Astrocyte (in vitro differentiated cells and primary cell): ENCODE measurements at regions not wholly inside any gene's neighbourhood (a gene's known extent, or its start where the extent isn't known, plus 50 kb on each side); places are given as distances from the start of the nearest gene placed in this dataset.

ENCODE experiments used
- DNase-seq: peaks from one replicate; pipeline ENCODE4 v3.0.0-alpha.2; 2010; ENCODE audit warnings: low read depth
- FAIRE-seq: peaks from 2 replicates; lab custom pipeline; 2011; peaks lifted over from hg19 to GRCh38; lab: Jason Lieb, UNC
- H2AFZ ChIP-seq: 2 replicates; pipeline ENCODE4 v1.6.0; 2012; ENCODE audit warnings: low read depth, low read length, inconsistent platforms
- H3K27ac ChIP-seq: 2 replicates; pipeline ENCODE4 v1.5.1; 2011; ENCODE audit warnings: low read depth, low read length, inconsistent platforms
- H3K27me3 ChIP-seq: 2 replicates; pipeline ENCODE4 v1.6.0; 2011; ENCODE audit warnings: low read length, inconsistent platforms; ENCODE audit not compliant: insufficient read depth
- H3K36me3 ChIP-seq: 2 replicates; pipeline ENCODE4 v1.5.1; 2011; ENCODE audit warnings: low read length, inconsistent platforms; ENCODE audit not compliant: insufficient read depth
- H3K4me1 ChIP-seq: 2 replicates; pipeline ENCODE4 v1.5.1; 2011; ENCODE audit warnings: low read length, inconsistent platforms; ENCODE audit not compliant: insufficient read depth
- H3K4me2 ChIP-seq: 2 replicates; pipeline ENCODE4 v1.6.0; 2012; ENCODE audit warnings: low read length, inconsistent platforms
- H3K4me3 ChIP-seq: 2 replicates; pipeline ENCODE4 v1.5.1; 2011; ENCODE audit warnings: low read depth, mild to moderate bottlenecking, low read length, inconsistent platforms; ENCODE audit not compliant: insufficient read depth
- H3K79me2 ChIP-seq: 2 replicates; pipeline ENCODE4 v1.6.0; 2012; ENCODE audit warnings: mild to moderate bottlenecking, low read length, inconsistent platforms; ENCODE audit not compliant: insufficient read depth
- H3K9ac ChIP-seq: 2 replicates; pipeline ENCODE4 v1.6.0; 2012; ENCODE audit warnings: mild to moderate bottlenecking, low read length, inconsistent platforms
- H3K9me3 ChIP-seq: 2 replicates; pipeline ENCODE4 v1.5.1; 2012; ENCODE audit warnings: low read depth, mild to moderate bottlenecking, low read length, inconsistent platforms; ENCODE audit not compliant: insufficient read depth
- H4K20me1 ChIP-seq: 2 replicates; pipeline ENCODE4 v1.6.0; 2012; ENCODE audit warnings: low read length, inconsistent platforms; ENCODE audit not compliant: insufficient read depth
- H3K27ac Mint-ChIP-seq: one replicate; pipeline ENCODE4 v1.8.0; 2021; ENCODE audit warnings: mild to moderate bottlenecking, mixed read lengths; ENCODE audit not compliant: unreplicated experiment
- H3K27me3 Mint-ChIP-seq: one replicate; pipeline ENCODE4 v1.8.0; 2021; ENCODE audit warnings: low read depth, mixed read lengths; ENCODE audit not compliant: unreplicated experiment
- H3K36me3 Mint-ChIP-seq: one replicate; pipeline ENCODE4 v1.8.0; 2021; ENCODE audit warnings: low read depth, mixed read lengths; ENCODE audit not compliant: unreplicated experiment
- H3K4me1 Mint-ChIP-seq: one replicate; pipeline ENCODE4 v1.8.0; 2021; ENCODE audit warnings: low read depth, mixed read lengths; ENCODE audit not compliant: unreplicated experiment
- H3K4me3 Mint-ChIP-seq: one replicate; pipeline ENCODE4 v1.8.0; 2021; ENCODE audit warnings: mild to moderate bottlenecking, moderate library complexity, mixed read lengths; ENCODE audit not compliant: unreplicated experiment
- H3K9me3 Mint-ChIP-seq: one replicate; pipeline ENCODE4 v1.8.0; 2021; ENCODE audit warnings: mild to moderate bottlenecking, mixed read lengths; ENCODE audit not compliant: unreplicated experiment
- CTCF ChIP-seq: IDR thresholded peaks from 2 replicates; pipeline ENCODE4 v1.5.1; 2011; ENCODE audit warnings: low read depth, mild to moderate bottlenecking, inconsistent platforms, low read length, moderate library complexity; ENCODE audit not compliant: insufficient read depth
- EZH2 ChIP-seq: IDR thresholded peaks from 2 replicates; pipeline ENCODE4 v1.6.1; 2012; ENCODE audit warnings: mild to moderate bottlenecking, low read length, inconsistent platforms; ENCODE audit not compliant: insufficient read depth

GRCh38 chr2:9744256-9745004 is 98.8 kb upstream of the TAF1B start:
- Histone ChIP-seq H3K4me3 (no peak overlapping the region), H3K79me2 (no peaks in the 10 kb centered on the region), H3K27me3 (no peaks in the 10 kb centered on the region), H2AFZ (no peak overlapping the region), H4K20me1 (no peaks in the 10 kb centered on the region), H3K9me3 (no peaks in the 10 kb centered on the region), H3K27ac (no peak overlapping the region), H3K9ac (no peak overlapping the region), H3K4me1 (peaks cover 2% of the 10 kb centered on the region), H3K36me3 (no peaks in the 10 kb centered on the region), H3K4me2 (no peak overlapping the region)
- Mint-ChIP-seq H3K9me3 (peaks cover 9% of the 10 kb centered on the region), H3K4me1 (peaks cover 8% of the 10 kb centered on the region), H3K36me3 (no peaks in the 10 kb centered on the region), H3K27me3 (peaks cover 6% of the 10 kb centered on the region), H3K27ac (no peak overlapping the region), H3K4me3 (no peak overlapping the region)
- no peak for FAIRE-seq
- TF ChIP-seq EZH2 (no peak), CTCF (no peak)
- DNase-seq, result no peak

- DNase-seq, result no peak
- peaks cover 8% of the 10 kb centered on the region for H3K27me3 Mint-ChIP-seq
- Histone ChIP-seq H3K4me2 (no peak overlapping the region), H3K36me3 (no peaks in the 10 kb centered on the region), H2AFZ (no peak overlapping the region), H4K20me1 (no peaks in the 10 kb centered on the region), H3K27me3 (no peaks in the 10 kb centered on the region), H3K4me1 (no peaks in the 10 kb centered on the region), H3K4me3 (no peak overlapping the region), H3K27ac (no peak overlapping the region), H3K9me3 (no peaks in the 10 kb centered on the region), H3K9ac (no peak overlapping the region), H3K79me2 (no peaks in the 10 kb centered on the region)
- H3K4me1 Mint-ChIP-seq, result peaks cover 8% of the 10 kb centered on the region
- TF ChIP-seq EZH2 (no peak), CTCF (no peak)
- no peak overlapping the region for H3K4me3 Mint-ChIP-seq
- no peak for FAIRE-seq
- H3K36me3 Mint-ChIP-seq, result no peaks in the 10 kb centered on the region
- H3K9me3 Mint-ChIP-seq, result peaks cover 9% of the 10 kb centered on the region
- no peak overlapping the region for H3K27ac Mint-ChIP-seq
Observed at GRCh38 chr2:9745153-9745899, 97.9 kb upstream of the TAF1B start.

GRCh38 chr2:9747396-9747795 is 95.9 kb upstream of the TAF1B start:
- H3K79me2 ChIP-seq, result no peaks in the 10 kb centered on the region
- H3K4me1 ChIP-seq, result no peaks in the 10 kb centered on the region
- Mint-ChIP-seq H3K4me3 (no peak overlapping the region), H3K27me3 (peaks cover 14% of the 10 kb centered on the region), H3K4me1 (peaks cover 2% of the 10 kb centered on the region), H3K9me3 (peaks cover 7% of the 10 kb centered on the region), H3K36me3 (no peaks in the 10 kb centered on the region), H3K27ac (no peak overlapping the region)
- H3K4me3 ChIP-seq, result no peak overlapping the region
- FAIRE-seq, result no peak
- TF ChIP-seq CTCF, result no peak
- TF ChIP-seq EZH2, result no peak
- no peaks in the 10 kb centered on the region for H3K9me3 ChIP-seq
- H3K27me3 ChIP-seq, result no peaks in the 10 kb centered on the region
- DNase-seq, result no peak
- no peak overlapping the region for H2AFZ ChIP-seq
- no peaks in the 10 kb centered on the region for H3K36me3 ChIP-seq
- no peak overlapping the region for H3K27ac ChIP-seq
- no peaks in the 10 kb centered on the region for H4K20me1 ChIP-seq
- no peak overlapping the region for H3K9ac ChIP-seq
- no peak overlapping the region for H3K4me2 ChIP-seq
